Subcutaneous abdominal adipose tissue (tissue), 5 donors: ENCODE measurements at regions not wholly inside any gene's neighbourhood (a gene's known extent, or its start where the extent isn't known, plus 50 kb on each side); places are given as distances from the start of the nearest gene placed in this dataset.

Experiments used
- H3K27ac ChIP-seq: one replicate; pipeline ENCODE4 v1.7.0; 2013; ENCODE audit warnings: low read depth, mild to moderate bottlenecking, inconsistent platforms, low read length, moderate library complexity
- H3K27me3 ChIP-seq, 5 donors: one replicate each; pipeline ENCODE4 v1.7.0; 2013; ENCODE audit warnings: low read length in 5 of 5, inconsistent platforms in 1 of 5; ENCODE audit not compliant: control insufficient read depth in 5 of 5, insufficient read depth in 4 of 5
- H3K36me3 ChIP-seq, 5 donors: one replicate each; pipeline ENCODE4 v1.7.0; 2013; ENCODE audit warnings: low read length in 5 of 5; ENCODE audit not compliant: control insufficient read depth in 5 of 5, insufficient read depth in 5 of 5
- H3K4me1 ChIP-seq, 5 donors: one replicate each; pipeline ENCODE4 v1.7.0; 2013; ENCODE audit warnings: low read length in 5 of 5, mild to moderate bottlenecking in 3 of 5, moderate library complexity in 1 of 5; ENCODE audit not compliant: control insufficient read depth in 5 of 5, insufficient read depth in 5 of 5
- H3K4me3 ChIP-seq, 5 donors: one replicate each; pipeline ENCODE4 v1.7.0; 2013; ENCODE audit warnings: low read length in 5 of 5, low read depth in 1 of 5
- H3K9ac ChIP-seq, 5 donors: one replicate each; pipeline ENCODE4 v1.7.0; 2013; ENCODE audit warnings: low read length in 5 of 5, mild to moderate bottlenecking in 4 of 5, moderate library complexity in 3 of 5
- H3K9me3 ChIP-seq, 5 donors: one replicate each; pipeline ENCODE4 v1.7.0; 2013; ENCODE audit warnings: low read length in 5 of 5; ENCODE audit not compliant: control insufficient read depth in 5 of 5
- donor health status: healthy.
- donor health status: healthy.
- donor health status: healthy.
- donor health status: healthy.
- donor health status: healthy.

- H3K9ac ChIP-seq, result no peak overlapping the region
- no peak overlapping the region for H3K27ac ChIP-seq
- no peaks in the 10 kb centered on the region for H3K27me3 ChIP-seq
- H3K4me3 ChIP-seq, result no peak overlapping the region
- no peaks in the 10 kb centered on the region for H3K9me3 ChIP-seq
- H3K36me3 ChIP-seq, result no peaks in the 10 kb centered on the region
- H3K4me1 ChIP-seq, result no peaks in the 10 kb centered on the region
These were observed 1137.1 kb upstream of the ATXN8OS start for GRCh38 chr13:68970532-68970931.

GRCh38 chr13:68948586-68948985 lies 1159.0 kb upstream of the ATXN8OS start:
- Histone ChIP-seq H3K9ac (no peak overlapping the region), H3K4me3 (no peak overlapping the region), H3K36me3 (no peaks in the 10 kb centered on the region), H3K27me3 (no peaks in the 10 kb centered on the region), H3K9me3 (peaks cover 0 to 2% (median 0%) of the 10 kb centered on the region in 5 donors), H3K4me1 (no peaks in the 10 kb centered on the region), H3K27ac (no peak overlapping the region)

- Histone ChIP-seq H3K27ac (no peak overlapping the region), H3K4me3 (no peak overlapping the region), H3K36me3 (no peaks in the 10 kb centered on the region), H3K4me1 (no peaks in the 10 kb centered on the region), H3K9ac (no peak overlapping the region), H3K27me3 (no peaks in the 10 kb centered on the region), H3K9me3 (no peaks in the 10 kb centered on the region)
These were observed 1163.4 kb upstream of the ATXN8OS start for GRCh38 chr13:68944272-68944671.

GRCh38 chr13:68940049-68940448 lies 1167.6 kb upstream of the ATXN8OS start:
- H3K9ac ChIP-seq, result no peak overlapping the region
- no peaks in the 10 kb centered on the region for H3K36me3 ChIP-seq
- no peaks in the 10 kb centered on the region for H3K4me1 ChIP-seq
- H3K4me3 ChIP-seq, result no peak overlapping the region
- no peaks in the 10 kb centered on the region for H3K27me3 ChIP-seq
- no peaks in the 10 kb centered on the region for H3K9me3 ChIP-seq
- no peak overlapping the region for H3K27ac ChIP-seq

GRCh38 chr13:68938639-68939038 lies 1169.0 kb upstream of the ATXN8OS start:
- Histone ChIP-seq H3K9ac (no peak overlapping the region), H3K27me3 (no peaks in the 10 kb centered on the region), H3K36me3 (no peaks in the 10 kb centered on the region), H3K4me1 (no peaks in the 10 kb centered on the region), H3K4me3 (no peak overlapping the region), H3K9me3 (no peaks in the 10 kb centered on the region), H3K27ac (no peak overlapping the region)

GRCh38 chr13:68929075-68929745 lies 1178.4 kb upstream of the ATXN8OS start:
- H3K27me3 ChIP-seq, result no peaks in the 10 kb centered on the region
- no peaks in the 10 kb centered on the region for H3K4me1 ChIP-seq
- H3K9me3 ChIP-seq, result no peaks in the 10 kb centered on the region
- no peak overlapping the region for H3K27ac ChIP-seq
- H3K36me3 ChIP-seq, result no peaks in the 10 kb centered on the region
- no peak overlapping the region for H3K4me3 ChIP-seq
- H3K9ac ChIP-seq, result no peak overlapping the region

GRCh38 chr13:68927387-68928026 lies 1180.1 kb upstream of the ATXN8OS start:
- no peaks in the 10 kb centered on the region for H3K9me3 ChIP-seq
- no peak overlapping the region for H3K4me3 ChIP-seq

GRCh38 chr13:68923995-68924394 lies 1183.6 kb upstream of the ATXN8OS start:
- Histone ChIP-seq H3K9me3 (no peaks in the 10 kb centered on the region), H3K27ac (no peak overlapping the region), H3K9ac (no peak overlapping the region), H3K4me1 (no peaks in the 10 kb centered on the region), H3K4me3 (no peak overlapping the region), H3K27me3 (no peaks in the 10 kb centered on the region), H3K36me3 (no peaks in the 10 kb centered on the region)

More at GRCh38 chr13:68927387-68928026, 1180.1 kb upstream of the ATXN8OS start:
- no peak overlapping the region for H3K9ac ChIP-seq
- no peaks in the 10 kb centered on the region for H3K27me3 ChIP-seq
- H3K36me3 ChIP-seq, result no peaks in the 10 kb centered on the region
- no peaks in the 10 kb centered on the region for H3K4me1 ChIP-seq
- no peak overlapping the region for H3K27ac ChIP-seq

- H3K27ac ChIP-seq, result no peak overlapping the region
- H3K9ac ChIP-seq, result no peak overlapping the region
- H3K36me3 ChIP-seq, result no peaks in the 10 kb centered on the region
- H3K9me3 ChIP-seq, result peaks cover 0 to 24% (median 13%) of the 10 kb centered on the region in 5 donors
- no peak overlapping the region for H3K4me3 ChIP-seq
- no peaks in the 10 kb centered on the region for H3K27me3 ChIP-seq
- no peaks in the 10 kb centered on the region for H3K4me1 ChIP-seq
These were observed 1198.7 kb upstream of the ATXN8OS start for GRCh38 chr13:68908879-68909278.

GRCh38 chr13:68905186-68905585 lies 1202.4 kb upstream of the ATXN8OS start:
- Histone ChIP-seq H3K27ac (no peak overlapping the region), H3K27me3 (no peaks in the 10 kb centered on the region), H3K9ac (no peak overlapping the region), H3K9me3 (peaks cover 0 to 18% (median 13%) of the 10 kb centered on the region in 5 donors), H3K36me3 (no peaks in the 10 kb centered on the region), H3K4me1 (no peaks in the 10 kb centered on the region), H3K4me3 (no peak overlapping the region)
